Kidney (tissue), 13 donors: ENCODE measurements at regions not wholly inside any gene's neighbourhood (a gene's known extent, or its start where the extent isn't known, plus 50 kb on each side); places are given as distances from the start of the nearest gene placed in this dataset.

Experiments
- DNase-seq, 5 donors: peaks; one replicate each; pipeline ENCODE4 v3.0.0-alpha.2; 2013 to 2020
- FAIRE-seq: peaks from 2 replicates; lab custom pipeline; 2012; peaks lifted over from hg19 to GRCh38; lab: Jason Lieb, UNC
- H3K27ac ChIP-seq, 2 donors: one replicate each; pipeline ENCODE4 v1.7.0; 2013; ENCODE audit warnings: low read depth in 2 of 2, low read length in 2 of 2, inconsistent platforms in 1 of 2
- H3K27me3 ChIP-seq: one replicate; pipeline ENCODE4 v1.7.1; 2013; ENCODE audit warnings: low read length, inconsistent platforms; ENCODE audit not compliant: control insufficient read depth, insufficient read depth
- H3K36me3 ChIP-seq, 3 donors: one replicate each; pipeline versions ENCODE4 v1.7.0 to v1.7.1; 2013; ENCODE audit warnings: low read length in 3 of 3, control low read depth in 1 of 3, inconsistent platforms in 1 of 3; ENCODE audit not compliant: insufficient read depth in 3 of 3, control insufficient read depth in 2 of 3
- H3K4me1 ChIP-seq, 3 donors: one replicate each; pipeline versions ENCODE4 v1.7.0 to v1.7.1; 2013; ENCODE audit warnings: low read length in 3 of 3, inconsistent platforms in 1 of 3, low read depth in 1 of 3; ENCODE audit not compliant: control insufficient read depth in 2 of 3, insufficient read depth in 2 of 3
- H3K4me3 ChIP-seq, 3 donors: one replicate each; pipeline versions ENCODE4 v1.7.0 to v1.8.1; 2013; ENCODE audit warnings: low read length in 3 of 3, control low read depth in 1 of 3, inconsistent platforms in 1 of 3
- H3K9ac ChIP-seq, 3 donors: one replicate each; pipeline versions ENCODE4 v1.7.0 to v1.7.1; 2013; ENCODE audit warnings: low read length in 3 of 3, control low read depth in 1 of 3, inconsistent platforms in 1 of 3
- H3K9me3 ChIP-seq, 3 donors: one replicate each; pipeline versions ENCODE4 v1.7.0 to v1.7.1; 2013; ENCODE audit warnings: low read length in 3 of 3, control low read depth in 1 of 3, inconsistent platforms in 1 of 3; ENCODE audit not compliant: control insufficient read depth in 2 of 3, insufficient read depth in 1 of 3
- CTCF ChIP-seq: IDR thresholded peaks from 3 replicates; pipeline ENCODE4 v1.5.1; 2012; ENCODE audit warnings: mild to moderate bottlenecking, moderate library complexity, borderline replicate concordance; ENCODE audit not compliant: insufficient read depth; ENCODE audit errors: extremely low read depth
- intact Hi-C: fragments of 100-400 bp; cut with DNase I; formaldehyde crosslinking; loops from one replicate; pipeline ENCODE4 v1.11.1; 2022
- donor health status: control.
- donor health status: control.
- donor health status: control.
- donor health status: control.
- donor health status: control.
- donor health status: DM: yes; HTN: yes; CAD: no.
- donor health status: Normal renal cell carcinoma (clear cell type).

DNA sequence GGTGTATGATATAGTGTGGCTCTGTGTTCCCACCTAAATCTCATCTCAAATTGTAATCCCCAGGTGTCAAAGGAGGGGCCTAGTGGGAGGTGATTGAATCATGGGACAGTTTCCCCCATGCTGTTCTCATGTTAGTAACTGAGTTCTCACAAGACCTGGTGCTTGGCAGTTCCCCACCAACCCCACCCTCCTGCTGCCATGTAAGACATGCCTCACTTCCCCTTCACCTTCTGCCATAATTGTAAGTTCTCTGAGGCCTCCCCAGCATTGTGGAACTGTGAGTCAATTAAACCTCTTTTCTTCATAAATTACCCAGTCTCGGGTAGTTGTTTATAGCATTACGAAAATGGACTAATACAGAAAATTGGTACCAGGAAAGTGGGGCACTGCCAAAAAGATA lies 1705.3 kb downstream of the NCAM2 start:
- no peak for TF ChIP-seq CTCF
- Histone ChIP-seq H3K9ac (no peak overlapping the region), H3K27me3 (no peaks in the 10 kb centered on the region), H3K4me3 (no peak overlapping the region), H3K36me3 (no peaks in the 10 kb centered on the region), H3K4me1 (no peaks in the 10 kb centered on the region), H3K9me3 (peaks cover 0 to 2% (median 0%) of the 10 kb centered on the region in 3 donors), H3K27ac (no peak overlapping the region)
- no peak for FAIRE-seq
- intact Hi-C loops: no loop called here
- no peak for DNase-seq

GRCh38 chr21:22710721-22711120 lies 1712.5 kb downstream of the NCAM2 start:
- peak in 1 of 5 donors; percentile 44 for DNase-seq
- Histone ChIP-seq H3K36me3 (no peaks in the 10 kb centered on the region), H3K27me3 (no peaks in the 10 kb centered on the region), H3K27ac (no peak overlapping the region), H3K9me3 (peaks cover 0 to 4% (median 2%) of the 10 kb centered on the region in 3 donors), H3K4me3 (no peak overlapping the region), H3K9ac (no peak overlapping the region), H3K4me1 (no peaks in the 10 kb centered on the region)
- no peak for FAIRE-seq
- intact Hi-C loops: no loop called here
- no peak for TF ChIP-seq CTCF

- DNase-seq (peak in 2 of 5 donors; percentile 10 to 31), FAIRE-seq (no peak)
- intact Hi-C loops: no loop called here
- Histone ChIP-seq H3K9ac (no peak overlapping the region), H3K4me3 (no peak overlapping the region), H3K27me3 (no peaks in the 10 kb centered on the region), H3K36me3 (no peaks in the 10 kb centered on the region), H3K27ac (no peak overlapping the region), H3K4me1 (no peaks in the 10 kb centered on the region), H3K9me3 (peaks cover 0 to 4% (median 2%) of the 10 kb centered on the region in 3 donors)
- TF ChIP-seq CTCF: no peak
Observed at GRCh38 chr21:22711636-22712035, 1713.4 kb downstream of the NCAM2 start.

- no peak for TF ChIP-seq CTCF
Observed at GRCh38 chr21:22725436-22725835, 1727.2 kb downstream of the NCAM2 start.

More at GRCh38 chr21:22725436-22725835, 1727.2 kb downstream of the NCAM2 start:
- no peak overlapping the region for H3K9ac ChIP-seq
- H3K4me3 ChIP-seq: no peak overlapping the region
- H3K36me3 ChIP-seq: no peaks in the 10 kb centered on the region
- H3K9me3 ChIP-seq: peaks cover 0 to 7% (median 0%) of the 10 kb centered on the region in 3 donors
- no peak overlapping the region for H3K27ac ChIP-seq
- intact Hi-C loops: no loop called here
- DNase-seq (no peak), FAIRE-seq (no peak)
- H3K4me1 ChIP-seq: no peaks in the 10 kb centered on the region
- no peaks in the 10 kb centered on the region for H3K27me3 ChIP-seq
